CD4-positive, alpha-beta T cell treated with Interleukin-6 for 4 hours (primary cell): ENCODE measurements at regions not wholly inside any gene's neighbourhood (a gene's known extent, or its start where the extent isn't known, plus 50 kb on each side); places are given as distances from the start of the nearest gene placed in this dataset.

Source experiments
- DNase-seq: peaks from one replicate; pipeline ENCODE4 v3.0.0-alpha.2; 2020; ENCODE audit warnings: mixed read lengths

DNA sequence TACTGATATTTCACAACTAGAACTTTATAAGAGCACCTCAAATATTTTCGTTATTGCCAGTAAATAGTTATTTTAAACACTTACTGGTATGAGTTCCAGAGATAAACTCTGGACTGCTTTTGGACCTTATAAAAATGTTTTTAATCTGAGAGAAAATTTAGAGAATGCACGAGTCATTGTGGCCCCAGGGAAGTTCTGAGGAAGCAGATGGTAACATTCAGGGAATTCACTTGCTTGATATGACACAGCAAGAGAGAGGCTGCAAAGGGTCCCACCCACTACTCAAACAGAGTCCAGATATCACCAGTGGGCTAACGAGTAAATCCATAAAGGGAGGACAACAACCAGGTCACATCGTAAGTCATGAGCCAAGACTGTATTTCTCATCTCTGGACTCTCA is 526.8 kb downstream of the TDRD15 start:
- DNase-seq = no peak

DNA sequence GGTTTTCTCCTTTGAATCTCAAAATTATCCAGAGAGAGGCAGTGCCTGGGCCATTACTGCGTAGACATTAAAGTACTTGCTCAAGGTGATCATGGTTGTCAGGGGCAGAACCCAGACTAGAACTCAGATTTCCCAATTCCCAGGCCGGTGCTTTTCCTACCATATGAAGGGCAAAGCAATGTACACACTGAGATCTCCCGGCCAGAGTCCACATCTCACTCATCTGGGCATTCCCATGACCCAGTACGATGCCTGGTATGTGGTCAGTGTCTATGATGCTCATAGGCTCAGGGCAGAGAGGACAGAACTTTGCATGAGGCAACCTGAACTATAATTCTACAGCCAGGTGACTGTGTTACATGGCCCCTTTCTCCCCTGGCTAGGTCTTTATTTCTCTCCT is 531.4 kb downstream of the TDRD15 start:
- no peak for DNase-seq

DNA sequence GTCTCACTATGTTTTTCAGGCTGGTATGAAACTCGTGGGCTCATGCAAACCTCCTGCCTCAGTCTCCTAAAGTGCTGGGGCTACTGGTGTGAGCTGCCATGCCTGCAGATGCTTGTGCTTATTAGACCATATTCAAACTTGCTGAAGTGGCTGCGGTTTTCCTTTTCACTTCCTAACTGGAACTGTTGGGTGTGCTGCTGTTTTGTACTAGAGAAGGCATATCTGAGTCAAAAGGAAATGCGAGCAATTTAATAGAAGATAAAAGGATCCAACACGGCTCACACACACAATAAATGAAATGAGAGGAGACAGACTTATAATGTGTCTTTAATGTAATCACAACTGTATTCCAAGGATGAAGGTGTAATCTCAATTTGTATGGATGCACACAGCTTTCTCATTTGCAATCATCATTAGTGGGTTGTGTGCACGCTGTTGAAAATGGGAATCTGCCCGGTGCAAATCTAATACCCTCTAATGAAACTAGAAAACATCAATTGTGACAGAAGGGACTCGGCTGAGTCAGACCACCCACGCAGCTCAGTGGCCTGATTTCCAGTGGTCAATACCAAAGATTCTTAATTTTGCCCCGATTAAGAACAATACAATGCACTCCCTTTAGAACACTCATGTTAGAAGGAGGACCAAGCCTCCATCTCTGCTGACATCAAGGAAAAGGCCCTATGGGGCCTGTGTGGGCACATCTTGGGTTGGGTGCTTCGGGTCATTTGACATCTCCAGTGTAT is 532.7 kb downstream of the TDRD15 start:
- no peak for DNase-seq

DNA sequence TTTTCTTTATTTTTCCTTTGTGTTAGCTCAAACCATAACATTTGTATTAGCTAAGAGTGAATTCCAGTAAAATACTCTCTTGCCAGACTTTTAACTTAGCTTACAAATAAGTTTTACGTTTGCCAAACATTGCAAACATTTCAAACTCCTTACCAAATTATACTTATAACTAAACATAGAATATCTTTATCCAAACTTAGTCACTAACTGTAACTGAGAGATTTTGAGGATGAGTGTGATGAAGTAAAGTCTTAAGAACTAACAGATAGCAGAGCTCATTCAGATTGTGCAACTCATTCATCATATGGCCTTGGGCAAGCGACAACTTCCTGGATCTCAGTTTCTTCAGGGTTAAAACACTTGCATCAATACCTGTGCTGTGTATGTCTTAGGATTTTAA is 533.7 kb downstream of the TDRD15 start:
- no peak for DNase-seq

DNA sequence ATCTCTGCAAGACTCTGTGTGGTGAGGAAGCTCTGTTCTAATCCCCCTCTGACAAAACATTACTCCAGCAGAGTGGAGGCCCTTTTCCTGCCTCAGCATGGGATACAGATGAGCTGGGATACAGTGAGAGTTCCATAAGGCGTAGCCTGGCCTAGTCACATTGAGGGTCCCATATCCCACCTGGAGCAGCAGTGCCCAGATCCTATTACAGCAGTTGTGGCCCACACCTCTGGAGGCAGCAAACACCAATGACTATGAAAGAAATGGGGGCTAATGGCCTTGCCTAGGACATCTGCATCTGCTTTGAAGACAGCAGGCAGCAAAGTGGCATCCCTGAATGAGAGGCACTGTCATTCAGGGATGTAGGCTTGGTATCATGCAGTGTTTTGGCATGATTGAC is 534.5 kb downstream of the TDRD15 start:
- no peak for DNase-seq

DNA sequence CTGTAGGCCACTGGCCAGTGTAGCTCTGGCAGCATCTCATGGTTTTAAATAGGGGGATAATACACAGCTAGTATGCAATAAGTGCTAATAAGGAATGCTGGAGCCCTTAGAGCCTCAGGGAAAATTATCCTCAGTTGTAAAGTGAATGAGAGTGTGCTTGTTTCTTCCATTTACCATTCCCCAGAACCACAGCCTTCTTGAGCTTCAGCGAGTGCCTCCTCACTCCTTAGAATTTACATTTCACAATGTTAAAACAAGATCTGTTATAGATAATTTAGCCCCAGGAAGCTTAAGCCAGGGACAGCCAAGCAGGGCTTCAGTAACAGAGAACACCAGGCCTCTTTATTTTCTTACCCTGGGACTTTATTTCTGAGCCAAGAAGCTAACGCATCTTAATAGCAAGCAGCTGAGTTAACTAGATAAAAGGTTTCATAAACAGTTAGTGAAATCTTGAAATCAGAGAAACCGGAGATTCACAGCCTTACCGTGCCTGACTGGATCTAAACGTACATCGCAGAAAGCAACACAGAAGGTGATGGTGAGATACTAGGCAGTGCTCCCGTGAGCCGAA is 535.2 kb downstream of the TDRD15 start:
- DNase-seq = no peak

DNA sequence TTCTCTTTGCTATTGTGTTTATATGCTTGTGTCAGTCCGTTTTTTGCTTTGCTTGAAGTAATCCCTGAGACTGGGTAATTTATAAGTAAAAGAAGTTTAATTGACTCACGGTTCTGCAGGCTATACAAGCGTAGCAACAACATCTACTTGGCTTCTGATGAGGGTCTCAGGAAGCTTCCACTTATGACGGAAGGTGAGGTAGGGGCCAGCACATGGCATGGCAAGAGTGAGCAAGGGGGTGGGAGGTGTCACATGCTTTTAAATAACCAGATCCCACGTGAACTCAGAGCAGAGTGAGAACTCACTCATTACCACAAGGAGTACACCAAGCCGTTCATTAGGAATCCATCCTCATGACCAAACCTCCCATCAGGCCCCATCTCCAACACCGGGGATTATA is 540.3 kb downstream of the TDRD15 start:
- DNase-seq = no peak

DNA sequence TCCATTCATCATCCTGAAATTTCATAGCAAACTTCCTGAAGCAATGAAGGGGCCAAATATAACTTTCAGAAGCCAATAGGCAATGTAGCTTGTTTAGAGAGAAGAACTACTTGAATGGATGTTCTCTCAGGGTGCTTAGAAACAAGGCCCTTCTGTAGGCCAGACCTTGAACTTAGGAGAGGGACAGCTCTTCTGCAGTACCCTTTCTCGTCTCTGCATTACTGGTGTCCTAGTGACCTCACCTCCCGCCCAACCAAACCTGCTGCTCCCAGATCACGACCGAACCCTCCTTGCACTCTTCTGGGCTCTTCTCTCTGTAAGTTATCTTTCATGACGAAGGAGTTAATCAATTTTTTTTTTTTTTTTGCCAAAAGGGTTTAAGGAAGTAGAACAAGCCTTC is 543.9 kb downstream of the TDRD15 start:
- no peak for DNase-seq

DNA sequence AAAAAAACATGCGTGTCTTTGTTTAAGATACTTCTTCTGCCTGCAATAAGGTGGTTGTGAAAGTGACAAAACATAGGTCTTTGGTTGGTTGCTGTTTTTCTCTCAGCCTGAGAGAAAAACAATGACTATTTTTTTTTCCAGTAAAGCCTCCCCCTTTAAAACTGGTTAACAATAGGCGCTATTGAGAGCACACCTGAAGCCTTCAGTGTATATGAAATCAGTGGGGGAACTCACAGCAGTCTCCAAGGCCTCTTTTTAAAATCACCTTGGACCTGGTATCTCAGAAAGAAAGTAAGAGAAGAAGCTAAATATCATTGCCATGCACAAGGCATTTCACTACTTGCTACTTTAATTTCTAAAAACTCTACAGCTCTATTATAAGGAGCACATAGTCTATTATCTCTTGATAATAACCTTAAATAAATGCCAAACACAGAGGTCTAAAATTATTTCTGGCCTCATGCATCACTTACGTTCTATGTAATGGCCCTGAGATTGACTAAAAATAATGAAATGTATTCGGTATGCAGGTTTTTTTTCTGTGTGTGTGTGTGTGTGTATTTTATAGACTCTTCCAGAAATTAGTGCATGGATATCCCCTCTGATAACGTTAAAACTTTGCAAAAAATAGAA is 544.4 kb downstream of the TDRD15 start:
- no peak for DNase-seq

DNA sequence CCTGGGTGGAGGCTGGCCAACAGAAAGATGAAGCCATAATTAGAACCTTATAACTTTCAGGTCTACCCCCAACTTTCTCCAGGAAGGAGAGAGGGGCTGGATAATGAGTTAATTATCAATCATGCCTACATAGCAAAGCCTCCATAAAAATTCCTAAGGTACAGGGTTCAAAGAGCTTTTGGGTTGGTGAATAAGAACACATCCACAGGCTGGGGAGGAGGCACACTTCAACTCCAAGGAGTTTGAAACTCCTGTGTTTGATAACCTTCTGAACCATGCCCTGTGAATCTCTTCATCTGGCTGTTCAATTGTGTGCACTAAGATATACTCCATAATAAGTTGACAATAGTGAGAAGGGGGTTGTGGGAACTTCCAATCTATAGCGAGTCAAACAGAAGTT is 552.3 kb downstream of the TDRD15 start:
- no peak for DNase-seq

DNA sequence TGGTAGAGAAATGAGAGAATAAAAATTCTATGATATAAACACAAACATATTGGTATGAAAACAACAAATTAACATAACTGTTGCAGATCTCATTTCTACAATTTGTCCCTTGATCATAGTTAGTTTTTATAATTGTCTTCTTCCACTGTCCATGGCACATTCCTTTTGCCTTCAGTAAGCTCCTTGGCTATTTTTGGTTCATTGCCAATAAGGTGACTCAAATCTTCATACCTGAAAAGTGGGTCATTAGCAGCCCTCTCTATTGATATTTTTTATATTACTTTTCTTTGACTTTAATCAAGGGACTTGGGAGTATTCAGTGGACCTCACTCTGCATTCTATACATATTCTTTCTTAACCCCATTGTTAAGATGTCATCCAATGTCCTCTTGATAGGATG is 552.9 kb downstream of the TDRD15 start:
- no peak for DNase-seq

DNA sequence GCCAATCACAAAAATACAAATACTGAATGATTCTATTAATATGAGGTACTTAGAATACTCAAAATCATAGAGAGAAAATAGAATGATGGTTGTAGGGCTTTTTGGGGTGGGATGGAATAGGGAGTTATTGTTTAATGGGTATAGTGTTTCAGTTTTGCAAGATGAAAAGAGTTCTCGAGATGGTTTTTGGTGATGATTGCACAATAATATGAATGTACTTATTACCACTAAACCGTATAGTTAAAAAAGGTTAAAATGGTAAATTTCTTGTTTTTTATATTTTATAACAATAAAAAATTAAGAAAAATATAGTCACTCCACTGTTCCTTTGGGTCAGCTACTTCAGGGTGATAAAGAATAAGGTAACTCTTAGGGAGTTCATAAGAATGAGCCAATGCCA is 560.1 kb downstream of the TDRD15 start:
- DNase-seq = no peak

DNA sequence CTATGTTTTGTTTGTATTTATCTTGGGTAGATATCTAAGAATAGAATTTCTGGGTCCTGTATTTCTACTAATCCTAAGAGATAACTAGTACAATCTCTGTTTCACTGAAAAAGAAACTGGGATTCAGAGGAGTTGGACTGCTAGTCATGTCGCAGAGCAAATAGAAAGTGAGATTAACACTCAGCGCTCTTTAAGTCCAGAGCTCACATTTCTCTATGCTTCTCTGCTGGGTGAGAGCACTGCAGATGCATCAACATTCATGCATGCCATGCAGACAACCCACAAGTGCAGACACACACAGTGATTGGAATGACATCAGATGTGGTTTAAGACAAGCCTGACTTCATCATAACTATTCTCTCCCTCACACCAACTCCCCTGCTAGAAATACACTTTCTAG is 563.8 kb downstream of the TDRD15 start:
- no peak for DNase-seq

DNA sequence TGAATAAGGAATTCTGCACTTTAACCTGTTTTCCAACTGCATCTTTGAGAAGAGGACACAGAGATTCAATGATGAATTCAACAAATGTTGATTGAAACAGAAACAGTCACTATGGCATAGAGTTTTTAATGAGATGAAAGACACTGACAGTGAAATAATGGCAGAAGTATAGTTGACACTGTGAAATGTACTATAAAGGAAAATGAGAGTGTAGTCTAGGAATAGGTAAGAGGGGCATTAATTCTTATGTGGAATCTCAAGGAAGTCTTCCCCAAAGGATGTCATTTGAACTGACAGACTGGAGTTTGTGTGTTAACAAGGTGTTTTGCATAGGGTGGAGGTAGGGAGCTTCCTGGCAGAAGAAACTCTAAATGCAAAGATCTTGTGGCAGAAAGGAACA is 566.2 kb downstream of the TDRD15 start:
- DNase-seq = no peak

DNA sequence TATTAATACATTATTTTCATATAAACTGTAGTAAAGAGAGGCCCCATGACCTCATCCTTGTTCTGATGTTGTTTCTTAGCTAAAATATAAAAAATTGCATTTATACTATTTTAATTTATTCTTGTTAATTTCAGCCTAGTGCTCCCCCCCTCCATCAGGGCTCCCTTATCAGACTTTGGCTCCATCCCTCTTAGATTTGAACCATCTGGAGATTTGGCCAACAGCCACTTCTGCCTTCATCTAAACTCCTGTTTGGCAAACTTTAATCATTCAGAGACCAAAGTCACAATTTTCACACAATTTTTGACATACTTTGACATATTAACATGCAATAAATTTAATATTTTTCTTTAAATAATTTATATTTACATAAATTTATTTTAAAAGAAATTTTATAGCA is 569.3 kb downstream of the TDRD15 start:
- DNase-seq = no peak

DNA sequence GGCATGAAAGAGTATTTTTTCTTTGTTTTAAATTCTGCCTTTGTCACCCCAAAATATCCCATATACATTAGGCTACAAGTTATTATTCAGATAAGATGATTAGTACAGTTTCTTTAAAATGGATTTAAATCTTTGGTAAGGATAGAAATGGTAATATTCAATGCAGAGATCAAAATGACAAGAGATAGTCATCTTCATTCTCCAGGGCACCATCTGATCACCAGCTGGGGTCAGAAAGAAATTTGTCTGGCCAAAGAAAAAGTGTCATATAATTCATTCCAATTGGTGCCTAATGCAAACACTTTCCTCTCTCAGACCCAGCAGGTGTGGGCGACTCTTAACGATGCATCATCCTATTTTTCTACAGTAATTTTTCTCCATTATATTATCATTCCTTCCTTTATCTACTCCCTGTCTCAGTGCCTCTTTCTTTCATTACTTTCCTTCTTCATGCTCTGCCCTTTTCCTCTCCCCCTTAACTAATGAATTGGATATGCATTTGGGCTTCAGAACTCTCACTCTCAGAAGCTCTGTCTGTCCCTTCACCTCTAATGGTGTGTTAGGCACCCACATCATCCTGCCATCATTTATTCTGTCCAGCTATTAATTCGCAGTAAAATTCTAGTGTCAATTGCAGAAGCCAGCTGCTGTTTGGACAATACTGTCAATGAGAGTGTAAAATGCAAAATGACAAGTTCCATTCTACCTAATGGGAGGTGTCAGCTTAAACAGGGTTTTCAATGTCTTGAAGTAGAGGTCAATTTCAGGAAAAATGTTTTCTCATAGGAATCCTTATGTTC is 570.5 kb downstream of the TDRD15 start:
- no peak for DNase-seq

DNA sequence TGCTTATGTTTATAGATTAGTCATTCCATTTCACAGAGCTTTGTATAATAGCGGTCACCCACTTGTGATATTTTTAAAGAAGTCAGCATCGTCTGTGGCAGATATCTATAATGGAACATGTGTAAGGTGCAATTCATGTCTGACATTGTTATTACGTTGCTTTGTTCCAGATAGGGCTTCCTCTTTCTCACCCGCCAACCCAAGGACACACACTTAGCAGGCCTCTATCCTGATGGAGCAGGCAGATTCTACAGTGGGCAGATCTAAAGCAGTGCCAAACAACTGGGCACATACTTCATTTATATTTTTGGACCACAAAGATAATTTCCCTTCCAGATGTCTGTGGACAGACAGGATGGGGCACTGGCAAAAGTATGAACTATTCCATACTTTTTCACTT is 573.1 kb downstream of the TDRD15 start:
- DNase-seq = no peak

DNA sequence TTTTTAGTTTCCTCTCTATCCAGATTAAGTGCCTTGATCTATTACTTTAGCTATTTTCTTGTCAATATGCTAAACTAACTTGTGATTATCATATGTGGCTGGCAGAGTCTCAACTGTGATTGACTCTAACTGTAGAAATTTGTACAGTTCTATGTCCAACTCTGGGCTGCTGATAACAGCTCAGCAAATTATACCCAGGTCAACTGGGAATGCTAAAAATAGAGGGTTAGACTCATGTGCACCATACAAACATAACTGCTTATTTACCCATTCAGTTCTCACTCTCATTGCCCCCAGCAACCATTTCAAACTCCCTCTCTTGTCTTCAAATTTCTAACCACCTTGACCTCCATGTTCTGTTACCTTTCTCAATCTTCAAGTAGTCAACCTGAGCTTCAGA is 576.9 kb downstream of the TDRD15 start:
- no peak for DNase-seq

DNA sequence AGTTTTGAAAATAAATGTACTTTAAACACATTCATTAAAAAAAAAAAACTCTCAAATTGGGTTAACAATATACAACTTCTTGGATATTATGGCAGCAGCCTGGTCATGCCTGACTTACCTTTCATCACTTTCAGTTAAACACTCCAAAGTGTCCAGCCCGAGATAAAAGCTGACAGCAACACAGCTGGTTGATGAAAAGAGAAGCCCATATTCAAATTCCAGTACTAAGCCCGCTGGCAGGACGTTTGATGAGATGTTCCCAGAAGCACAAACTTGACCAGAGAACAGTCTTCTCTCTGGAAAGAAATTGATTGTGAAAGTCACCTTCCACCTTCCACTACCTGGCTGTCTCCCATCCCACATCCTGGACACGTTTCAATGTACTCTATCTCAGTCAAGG is 586.3 kb downstream of the TDRD15 start:
- no peak for DNase-seq

DNA sequence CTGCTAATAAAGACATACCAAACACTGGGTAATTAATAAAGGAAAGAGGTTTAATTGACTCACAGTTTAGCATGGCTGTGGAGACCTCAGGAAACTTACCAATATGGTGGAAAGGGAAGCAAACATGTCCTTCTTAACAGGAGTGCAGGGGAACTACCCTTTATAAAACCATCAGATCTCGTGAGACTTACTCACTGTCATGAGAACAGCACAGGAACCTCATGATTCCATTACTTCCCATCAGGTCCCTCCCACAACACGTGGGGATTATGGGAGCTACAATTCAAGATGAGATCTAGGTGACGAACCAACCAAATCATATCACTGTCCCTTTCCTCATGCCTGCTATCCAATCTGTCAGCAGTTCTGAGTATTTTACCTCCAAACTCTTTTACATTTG is 586.7 kb downstream of the TDRD15 start:
- DNase-seq = no peak

DNA sequence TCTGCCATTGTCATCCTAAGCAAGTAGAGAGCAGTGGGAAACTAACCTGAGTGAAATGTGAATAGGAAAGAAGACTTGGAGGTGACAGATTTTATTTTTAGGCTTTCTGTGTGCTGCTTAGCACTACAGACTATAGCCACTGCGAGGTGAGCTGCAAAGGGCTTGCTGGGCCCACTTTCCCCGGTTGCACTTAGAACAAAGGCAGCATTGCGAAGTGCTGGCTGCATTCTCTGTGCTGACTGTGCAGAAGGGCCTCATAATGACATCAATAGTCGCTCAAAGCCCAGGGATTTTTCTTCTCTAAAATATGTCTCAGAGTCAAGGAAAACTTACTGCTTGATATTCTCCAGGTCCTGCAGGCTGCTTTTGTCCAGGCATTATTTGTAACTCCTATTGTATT is 592.1 kb downstream of the TDRD15 start:
- no peak for DNase-seq

DNA sequence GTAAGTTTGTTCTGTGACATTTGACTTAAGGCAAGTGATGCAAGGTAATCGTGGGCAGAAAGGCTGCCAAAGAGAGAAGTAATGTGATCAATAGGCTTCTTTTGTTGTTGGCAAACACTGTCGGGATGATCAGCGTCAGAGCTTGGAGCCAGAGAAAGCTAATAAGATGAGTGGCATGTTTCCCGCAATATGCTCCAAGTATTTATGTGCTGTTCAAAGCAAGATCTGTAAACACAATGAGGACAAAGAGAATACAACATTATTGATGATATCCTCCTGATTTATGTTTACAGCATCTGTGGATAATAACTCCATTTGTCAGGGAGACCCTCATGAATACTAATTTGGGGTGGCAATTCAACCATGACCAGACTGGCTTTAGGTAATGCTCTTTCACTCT is 603.3 kb downstream of the TDRD15 start:
- no peak for DNase-seq

DNA sequence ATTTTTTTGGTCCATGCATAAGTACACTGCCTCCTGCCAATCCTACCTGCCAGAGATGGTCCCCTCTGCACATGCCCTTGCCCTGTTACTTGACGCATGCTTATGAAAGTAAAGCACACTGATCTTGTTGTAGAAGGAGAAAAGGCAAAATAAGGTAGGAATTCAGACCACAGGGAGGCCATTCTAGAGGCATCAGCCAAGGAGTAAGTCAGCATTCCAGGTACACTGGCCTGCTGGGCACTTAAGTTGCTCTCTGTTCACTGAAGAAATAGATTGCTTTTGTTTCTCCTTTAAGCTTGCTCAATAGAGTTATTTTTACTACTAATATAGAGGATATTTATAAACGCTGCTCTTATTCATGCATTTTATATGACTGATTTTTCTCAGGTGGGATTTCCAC is 604.4 kb downstream of the TDRD15 start:
- DNase-seq = no peak

DNA sequence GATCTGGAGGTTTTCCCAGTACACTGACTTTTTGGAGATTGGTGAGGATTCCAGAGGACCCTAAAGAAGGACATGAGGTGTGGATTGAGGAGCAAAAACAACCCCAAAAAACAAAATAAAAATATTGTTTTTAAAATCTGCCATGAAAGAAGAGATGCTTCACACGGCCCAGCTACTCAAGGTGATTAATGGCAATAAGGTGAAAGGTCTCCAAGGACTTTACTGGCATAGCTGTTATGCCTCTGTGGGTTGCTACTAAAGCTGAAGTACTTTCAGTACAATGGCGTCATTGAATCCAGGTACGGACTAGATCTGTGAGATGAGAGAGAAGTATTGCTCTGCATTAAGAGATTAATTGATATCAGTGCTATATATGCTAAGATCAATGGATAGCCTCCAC is 606.4 kb downstream of the TDRD15 start:
- no peak for DNase-seq
